ENCODE measurements at regions not wholly inside any gene's neighbourhood (a gene's known extent, or its start where the extent isn't known, plus 50 kb on each side); places are given as distances from the start of the nearest gene placed in this dataset.

DNA sequence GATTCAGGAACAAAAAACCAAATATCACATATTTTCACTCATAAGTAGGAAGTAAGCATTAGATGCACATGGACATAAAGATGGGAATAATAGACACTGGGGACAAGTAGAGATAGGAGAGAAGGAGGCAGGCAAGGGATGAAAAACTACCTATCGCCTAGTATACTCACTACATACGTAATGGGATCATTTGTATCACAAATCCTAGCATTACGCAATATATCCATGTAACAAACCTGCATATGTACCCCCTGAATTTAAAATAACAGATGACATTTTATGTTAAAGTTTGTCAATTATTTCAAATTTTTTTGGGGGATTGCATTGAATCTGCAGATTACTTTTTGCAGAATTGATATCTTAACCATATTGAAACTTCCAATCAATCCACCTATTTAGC is 660.5 kb upstream of the MAN1A1 start:
- TF ChIP-seq, protein P1, sequence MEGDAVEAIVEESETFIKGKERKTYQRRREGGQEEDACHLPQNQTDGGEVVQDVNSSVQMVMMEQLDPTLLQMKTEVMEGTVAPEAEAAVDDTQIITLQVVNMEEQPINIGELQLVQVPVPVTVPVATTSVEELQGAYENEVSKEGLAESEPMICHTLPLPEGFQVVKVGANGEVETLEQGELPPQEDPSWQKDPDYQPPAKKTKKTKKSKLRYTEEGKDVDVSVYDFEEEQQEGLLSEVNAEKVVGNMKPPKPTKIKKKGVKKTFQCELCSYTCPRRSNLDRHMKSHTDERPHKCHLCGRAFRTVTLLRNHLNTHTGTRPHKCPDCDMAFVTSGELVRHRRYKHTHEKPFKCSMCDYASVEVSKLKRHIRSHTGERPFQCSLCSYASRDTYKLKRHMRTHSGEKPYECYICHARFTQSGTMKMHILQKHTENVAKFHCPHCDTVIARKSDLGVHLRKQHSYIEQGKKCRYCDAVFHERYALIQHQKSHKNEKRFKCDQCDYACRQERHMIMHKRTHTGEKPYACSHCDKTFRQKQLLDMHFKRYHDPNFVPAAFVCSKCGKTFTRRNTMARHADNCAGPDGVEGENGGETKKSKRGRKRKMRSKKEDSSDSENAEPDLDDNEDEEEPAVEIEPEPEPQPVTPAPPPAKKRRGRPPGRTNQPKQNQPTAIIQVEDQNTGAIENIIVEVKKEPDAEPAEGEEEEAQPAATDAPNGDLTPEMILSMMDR (conservative IDR thresholded peaks at IDR 0.05; ENCODE audit: low read length), result no peak
- no peak for TF ChIP-seq EZH2phosphoT487 (IDR thresholded peaks at IDR 0.05; ENCODE audit: borderline replicate concordance, low read depth, low read length)
